HG02938 (cell line): ENCODE measurements at regions not wholly inside any gene's neighbourhood (a gene's known extent, or its start where the extent isn't known, plus 50 kb on each side); places are given as distances from the start of the nearest gene placed in this dataset.

ENCODE experiments used
- ATAC-seq: cut with Tn5 transposase; IDR thresholded peaks from one replicate; pipeline ENCODE4 v1.9.1; 2021; ENCODE audit warnings: mild to moderate bottlenecking, moderate library complexity; ENCODE audit not compliant: unreplicated experiment

GRCh38 chr7:35355199-35355598 is 101.3 kb upstream of the TBX20 start:
- no peak for ATAC-seq

GRCh38 chr7:35353481-35353880 is 99.6 kb upstream of the TBX20 start:
- ATAC-seq, result no peak

- ATAC-seq, result no peak
These were observed 97.6 kb upstream of the TBX20 start for GRCh38 chr7:35351466-35351865.

GRCh38 chr7:35348611-35349400 is 94.9 kb upstream of the TBX20 start:
- no peak for ATAC-seq

GRCh38 chr7:35342786-35343185 is 88.9 kb upstream of the TBX20 start:
- no peak for ATAC-seq

GRCh38 chr7:35339811-35340210 is 85.9 kb upstream of the TBX20 start:
- ATAC-seq, result no peak

- no peak for ATAC-seq
These were observed 82.5 kb upstream of the TBX20 start for GRCh38 chr7:35336444-35336843.

GRCh38 chr7:35334506-35334905 is 80.6 kb upstream of the TBX20 start:
- no peak for ATAC-seq

GRCh38 chr7:35333265-35333664 is 79.4 kb upstream of the TBX20 start:
- no peak for ATAC-seq

- no peak for ATAC-seq
These were observed 78.1 kb upstream of the TBX20 start for GRCh38 chr7:35331730-35332678.

GRCh38 chr7:35329026-35329425 is 75.1 kb upstream of the TBX20 start:
- ATAC-seq, result no peak

GRCh38 chr7:35319606-35320005 is 65.7 kb upstream of the TBX20 start:
- ATAC-seq, result no peak

GRCh38 chr7:35316549-35316948 is 62.6 kb upstream of the TBX20 start:
- no peak for ATAC-seq

GRCh38 chr7:35315517-35315916 is 61.6 kb upstream of the TBX20 start:
- no peak for ATAC-seq

GRCh38 chr7:35314354-35314753 is 60.5 kb upstream of the TBX20 start:
- ATAC-seq, result no peak

GRCh38 chr7:35313575-35313974 is 59.7 kb upstream of the TBX20 start:
- ATAC-seq, result no peak
